Choroid plexus epithelial cell (primary cell): ENCODE measurements at regions not wholly inside any gene's neighbourhood (a gene's known extent, or its start where the extent isn't known, plus 50 kb on each side); places are given as distances from the start of the nearest gene placed in this dataset.

Source experiments
- DNase-seq: peaks from one replicate; pipeline ENCODE4 v3.0.0-alpha.2; 2010; ENCODE audit warnings: low read depth
- H3K4me3 ChIP-seq: 2 replicates; pipeline ENCODE4 v1.5.1; 2011; ENCODE audit warnings: low read depth, mild to moderate bottlenecking, control low read depth, low read length, moderate library complexity
- CTCF ChIP-seq: conservative IDR thresholded peaks from 2 replicates; pipeline ENCODE4 v1.5.1; 2011; ENCODE audit warnings: low read depth, mild to moderate bottlenecking, control low read depth, inconsistent platforms, low read length, moderate library complexity

- no peak overlapping the region for H3K4me3 ChIP-seq
- no peak for DNase-seq
- no peak for TF ChIP-seq CTCF
Observed at GRCh38 chr12:113726254-113726819, 239.8 kb downstream of the RBM19 start.

- H3K4me3 ChIP-seq, result no peak overlapping the region
- DNase-seq, result no peak
- no peak for TF ChIP-seq CTCF
Observed at GRCh38 chr12:113725557-113725876, 240.6 kb downstream of the RBM19 start.

- H3K4me3 ChIP-seq, result no peak overlapping the region
- no peak for TF ChIP-seq CTCF
- DNase-seq, result no peak
Observed at GRCh38 chr12:113724794-113725556, 241.2 kb downstream of the RBM19 start.

GRCh38 chr12:113723631-113724030 is 242.5 kb downstream of the RBM19 start:
- TF ChIP-seq CTCF, result no peak
- DNase-seq, result no peak
- no peak overlapping the region for H3K4me3 ChIP-seq

GRCh38 chr12:113722747-113723146 is 243.4 kb downstream of the RBM19 start:
- DNase-seq, result no peak
- no peak for TF ChIP-seq CTCF
- no peak overlapping the region for H3K4me3 ChIP-seq

- DNase-seq, result no peak
- no peak overlapping the region for H3K4me3 ChIP-seq
- TF ChIP-seq CTCF, result no peak
Observed at GRCh38 chr12:113720629-113721028, 245.5 kb downstream of the RBM19 start.
